Urothelium cell line (cell line): ENCODE measurements at regions not wholly inside any gene's neighbourhood (a gene's known extent, or its start where the extent isn't known, plus 50 kb on each side); places are given as distances from the start of the nearest gene placed in this dataset.

Source experiments
- DNase-seq: peaks from one replicate; pipeline ENCODE4 v3.0.0; 2011; ENCODE audit warnings: low spot score, mixed read lengths
- FAIRE-seq: peaks from 2 replicates; lab custom pipeline; 2011; peaks lifted over from hg19 to GRCh38; lab: Jason Lieb, UNC

DNA sequence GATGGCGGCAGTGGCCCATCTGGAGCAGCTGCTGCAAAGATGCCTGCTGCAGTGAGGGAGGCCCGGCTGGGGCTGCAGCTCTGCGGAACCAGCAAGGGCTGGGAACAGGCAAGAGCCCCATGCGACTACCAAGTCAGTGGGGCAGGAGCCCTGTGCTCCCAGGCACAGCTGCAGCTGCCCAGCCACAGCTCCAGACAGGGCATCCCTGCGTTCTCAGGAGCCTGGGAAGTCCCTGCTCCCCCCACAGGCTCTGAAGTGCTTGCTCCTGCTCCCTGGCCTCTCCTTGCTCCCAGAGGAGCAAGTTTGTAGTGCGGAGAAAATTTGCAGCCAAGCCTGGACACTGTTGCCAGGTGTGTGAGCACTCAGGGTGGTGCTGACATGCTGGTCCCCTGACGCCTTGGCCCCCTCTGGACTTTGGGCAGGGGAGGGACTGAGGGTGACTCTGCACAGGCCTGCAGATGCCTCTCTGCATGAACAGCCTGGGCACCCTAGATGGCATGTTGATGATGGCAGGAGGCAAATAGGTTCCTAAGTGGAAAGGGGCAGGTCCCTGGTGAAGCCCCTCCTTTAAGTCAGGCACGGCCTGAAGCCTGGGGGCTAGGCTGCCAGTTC lies 105.6 kb downstream of the LYZL1 start:
- no peak for FAIRE-seq
- no peak for DNase-seq

DNA sequence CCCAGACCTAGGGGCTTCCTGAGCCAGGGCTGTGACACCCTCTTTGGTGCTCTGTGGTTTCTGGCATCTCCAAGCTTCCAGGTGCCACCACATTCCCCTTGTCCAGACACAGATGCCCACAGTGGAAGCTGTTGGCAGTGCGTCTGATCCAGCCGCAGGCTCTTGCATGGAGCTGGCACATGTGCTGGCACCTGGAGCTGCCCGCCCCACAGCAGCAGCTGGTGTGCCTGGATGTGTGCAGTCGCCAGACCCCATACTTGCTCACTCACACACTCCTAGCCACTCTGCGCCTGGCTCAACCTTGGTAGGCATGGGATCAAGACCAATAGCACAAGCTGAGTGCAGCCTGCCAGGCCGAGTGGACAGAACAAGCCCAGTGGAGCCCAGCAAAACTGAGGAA lies 106.5 kb downstream of the LYZL1 start:
- FAIRE-seq (no peak), DNase-seq (no peak)

DNA sequence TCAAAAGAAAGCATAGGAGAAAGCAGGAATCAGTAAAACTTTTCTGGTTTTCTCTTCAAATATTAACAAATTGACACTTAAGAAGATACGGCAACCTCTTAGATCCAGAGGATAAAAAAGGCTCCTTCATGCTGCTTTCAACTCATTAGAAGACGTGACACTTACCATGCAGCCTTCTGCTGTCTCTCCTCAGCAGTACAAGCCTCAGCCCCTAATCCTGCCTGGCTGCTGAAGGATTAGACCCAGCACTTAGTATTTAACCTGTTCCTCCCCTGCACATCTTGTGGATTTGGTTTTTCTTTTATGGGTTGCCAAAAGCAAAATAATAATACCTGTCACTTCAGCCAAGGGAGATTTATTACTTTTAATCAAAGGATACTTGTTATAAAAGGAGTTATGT lies 108.4 kb downstream of the LYZL1 start:
- FAIRE-seq: no peak
- no peak for DNase-seq

DNA sequence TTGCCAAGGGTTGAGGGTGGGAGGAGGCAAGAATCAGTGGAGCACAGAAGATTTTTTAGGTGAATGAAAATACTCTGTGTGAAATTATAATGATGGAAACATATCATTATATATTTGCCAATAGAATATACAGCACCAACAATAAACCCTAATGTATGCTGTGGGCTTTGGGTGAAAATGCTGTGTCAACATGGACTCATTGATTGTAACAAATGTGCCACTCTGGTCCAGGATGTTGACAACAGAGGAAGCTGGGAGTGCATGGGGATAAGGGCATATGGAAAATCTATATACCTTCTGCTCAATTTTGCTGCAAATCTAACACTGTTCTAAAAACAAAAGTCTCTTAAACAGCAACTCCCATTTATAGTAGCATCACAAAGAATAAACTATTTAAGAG lies 114.3 kb downstream of the LYZL1 start:
- FAIRE-seq: no peak
- no peak for DNase-seq

DNA sequence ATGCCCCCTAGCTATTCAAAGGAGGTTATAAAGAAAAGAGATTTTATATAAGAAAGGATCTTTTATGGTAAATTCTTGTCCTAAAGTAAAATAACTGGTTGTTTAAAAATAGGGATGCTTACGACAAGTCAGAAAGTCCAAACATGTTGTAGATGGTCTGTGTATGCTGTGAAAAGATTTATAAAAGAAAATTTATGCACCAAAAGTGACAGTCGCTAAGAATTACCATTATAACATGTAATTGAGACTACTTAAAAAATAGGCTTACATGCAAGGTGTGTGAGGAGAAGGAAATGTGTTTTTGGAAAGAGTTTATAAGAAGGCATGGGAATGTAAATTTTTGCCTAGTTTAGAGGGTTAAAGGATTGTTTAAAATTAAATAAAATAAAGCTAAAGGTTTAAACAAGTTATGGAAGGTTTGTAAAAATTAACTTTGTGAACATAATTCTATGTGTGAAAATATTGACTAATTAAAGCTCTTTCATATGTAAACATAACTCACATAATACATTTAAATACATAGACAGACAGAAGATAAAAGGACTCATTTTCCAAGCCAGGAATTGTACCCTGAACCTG lies 118.5 kb downstream of the LYZL1 start:
- DNase-seq: no peak
- no peak for FAIRE-seq
